ENCODE measurements at regions not wholly inside any gene's neighbourhood (a gene's known extent, or its start where the extent isn't known, plus 50 kb on each side); places are given as distances from the start of the nearest gene placed in this dataset.

GRCh38 chr5:74406844-74407243, 233.7 kb downstream of the ENC1 start:
- H3K36me3 ChIP-seq (ENCODE audit: control insufficient read depth in 2 of 2, insufficient read depth in 2 of 2, low read length in 1 of 2): no peaks in the 10 kb centered on the region
- DNase-seq (ENCODE audit: low read depth, low spot score) (no peak), FAIRE-seq (no peak), ATAC-seq (no peak)
- RAD21 ChIA-PET (ENCODE audit: unreplicated experiment): interaction anchor here (1.2 kb wide), 1 partner anchor 233 kb away, joined by 3 read pairs; the partner anchor contains the start of gene ENC1
- SMC1A ChIA-PET (ENCODE audit: uncharacterized antibody, unreplicated experiment): interaction anchor here (0.9 kb wide), 1 partner anchor 94 kb away, joined by 3 read pairs; no protein-coding TSS in a partner anchor
- POLR2A ChIA-PET: no interaction called here
- no peak overlapping the region for H2AFZ ChIP-seq (ENCODE audit: control insufficient read depth, low read depth, low read length)
- no peak overlapping the region for H3K4me3 ChIP-seq
- H3K9ac ChIP-seq (ENCODE audit: control insufficient read depth, insufficient read depth, low read length): no peak overlapping the region
- H3K4me1 ChIP-seq (ENCODE audit: control insufficient read depth, insufficient read depth, low read length): peaks cover 5% of the 10 kb centered on the region
- H3K27me3 ChIP-seq (replicated peaks in 1 of 2; ENCODE audit: control insufficient read depth in 2 of 2, insufficient read depth in 2 of 2, low read length in 1 of 2): no peaks in the 10 kb centered on the region
- TF ChIP-seq TCF3 (IDR thresholded peaks at IDR 0.05; ENCODE audit: borderline replicate concordance, insufficient read depth, low read depth, low read length): no peak
- no peak for TF ChIP-seq USF1 (IDR thresholded peaks at IDR 0.05; ENCODE audit: borderline replicate concordance, extremely low read length, insufficient read depth, low read depth, low read length)
- no peak for TF ChIP-seq RELA (IDR thresholded peaks at IDR 0.05; ENCODE audit: borderline replicate concordance, partially characterized antibody)
- no peak for TF ChIP-seq ETV6 (conservative IDR thresholded peaks at IDR 0.05 in 1 of 2, IDR thresholded peaks at IDR 0.05 in 1 of 2; ENCODE audit: borderline replicate concordance in 1 of 2, low read depth in 1 of 2)
- TF ChIP-seq ASH2L (IDR thresholded peaks at IDR 0.05; ENCODE audit: borderline replicate concordance, low read depth): no peak
- TF ChIP-seq SPI1 (IDR thresholded peaks at IDR 0.05; ENCODE audit: borderline replicate concordance, insufficient read depth, low read depth, low read length): no peak
- TF ChIP-seq IRF4 (IDR thresholded peaks at IDR 0.05; ENCODE audit: low read depth, low read length): no peak
- no peak for TF ChIP-seq CHD4 (IDR thresholded peaks at IDR 0.05)
- no peak for TF ChIP-seq MYB (IDR thresholded peaks at IDR 0.05; ENCODE audit: borderline replicate concordance, low read depth, low read length)
- no peak for TF ChIP-seq ZZZ3 (IDR thresholded peaks at IDR 0.05; ENCODE audit: control insufficient read depth, insufficient read length, low read depth)
- no peak for TF ChIP-seq E2F4 (IDR thresholded peaks at IDR 0.05; ENCODE audit: low read depth, low read length)
- no peak for TF ChIP-seq CTCF (IDR thresholded peaks at IDR 0.05 in 2 of 3, conservative IDR thresholded peaks at IDR 0.05 in 1 of 3; ENCODE audit: control insufficient read depth in 2 of 3, extremely low read depth in 1 of 3, insufficient read depth in 1 of 3, low read depth in 3 of 3, low read length in 3 of 3)
- no peak for TF ChIP-seq TCF12 (IDR thresholded peaks at IDR 0.05; ENCODE audit: low read depth, low read length)
- no peak for TF ChIP-seq EP300 (IDR thresholded peaks at IDR 0.05; ENCODE audit: borderline replicate concordance in 1 of 2, control insufficient read depth in 1 of 2, low read depth in 2 of 2, low read length in 2 of 2)
- no peak for TF ChIP-seq CREB1 (IDR thresholded peaks at IDR 0.05; ENCODE audit: low read depth)
- TF ChIP-seq FOS (IDR thresholded peaks at IDR 0.05; ENCODE audit: borderline replicate concordance, extremely low read depth, insufficient read length): no peak
- no peak for TF ChIP-seq RCOR1 (conservative IDR thresholded peaks at IDR 0.05; ENCODE audit: low read depth, low read length)
- 71% methylated on average over 3 of the region's 3 CpGs for WGBS (ENCODE audit: insufficient coverage, insufficient replicate concordance, low lambda C conversion rate, missing lambda C conversion rate)
- H3K79me2 ChIP-seq (ENCODE audit: control insufficient read depth, insufficient read depth, low read length): no peaks in the 10 kb centered on the region
- no peaks in the 10 kb centered on the region for H3K9me3 ChIP-seq (replicated peaks; ENCODE audit: control insufficient read depth, insufficient read depth, low read length)
- no peak overlapping the region for H3K4me2 ChIP-seq (ENCODE audit: control insufficient read depth, insufficient read depth)
- CTCF ChIA-PET: interaction anchor here (1.3 kb wide), 1 partner anchor 235 kb away, joined by 4 read pairs; no protein-coding TSS in a partner anchor
- H4K20me1 ChIP-seq (ENCODE audit: control insufficient read depth, insufficient read depth): no peaks in the 10 kb centered on the region
- in situ Hi-C loops (cut with MboI) (no loop called here), intact Hi-C loops (cut with micrococcal nuclease; ENCODE audit: unreplicated experiment) (no loop called here)
- no peak overlapping the region for H3K27ac ChIP-seq (ENCODE audit: control insufficient read depth, insufficient read depth)
- BruUV-seq (replicated peaks): no TSS peak
